Kidney (tissue), 13 donors: ENCODE measurements at regions not wholly inside any gene's neighbourhood (a gene's known extent, or its start where the extent isn't known, plus 50 kb on each side); places are given as distances from the start of the nearest gene placed in this dataset.

Experiments
- DNase-seq, 5 donors: peaks; one replicate each; pipeline ENCODE4 v3.0.0-alpha.2; 2013 to 2020
- FAIRE-seq: peaks from 2 replicates; lab custom pipeline; 2012; peaks lifted over from hg19 to GRCh38; lab: Jason Lieb, UNC
- H3K27ac ChIP-seq, 2 donors: one replicate each; pipeline ENCODE4 v1.7.0; 2013; ENCODE audit warnings: low read depth in 2 of 2, low read length in 2 of 2, inconsistent platforms in 1 of 2
- H3K27me3 ChIP-seq: one replicate; pipeline ENCODE4 v1.7.1; 2013; ENCODE audit warnings: low read length, inconsistent platforms; ENCODE audit not compliant: control insufficient read depth, insufficient read depth
- H3K36me3 ChIP-seq, 3 donors: one replicate each; pipeline versions ENCODE4 v1.7.0 to v1.7.1; 2013; ENCODE audit warnings: low read length in 3 of 3, control low read depth in 1 of 3, inconsistent platforms in 1 of 3; ENCODE audit not compliant: insufficient read depth in 3 of 3, control insufficient read depth in 2 of 3
- H3K4me1 ChIP-seq, 3 donors: one replicate each; pipeline versions ENCODE4 v1.7.0 to v1.7.1; 2013; ENCODE audit warnings: low read length in 3 of 3, inconsistent platforms in 1 of 3, low read depth in 1 of 3; ENCODE audit not compliant: control insufficient read depth in 2 of 3, insufficient read depth in 2 of 3
- H3K4me3 ChIP-seq, 3 donors: one replicate each; pipeline versions ENCODE4 v1.7.0 to v1.8.1; 2013; ENCODE audit warnings: low read length in 3 of 3, control low read depth in 1 of 3, inconsistent platforms in 1 of 3
- H3K9ac ChIP-seq, 3 donors: one replicate each; pipeline versions ENCODE4 v1.7.0 to v1.7.1; 2013; ENCODE audit warnings: low read length in 3 of 3, control low read depth in 1 of 3, inconsistent platforms in 1 of 3
- H3K9me3 ChIP-seq, 3 donors: one replicate each; pipeline versions ENCODE4 v1.7.0 to v1.7.1; 2013; ENCODE audit warnings: low read length in 3 of 3, control low read depth in 1 of 3, inconsistent platforms in 1 of 3; ENCODE audit not compliant: control insufficient read depth in 2 of 3, insufficient read depth in 1 of 3
- intact Hi-C: fragments of 100-400 bp; cut with DNase I; formaldehyde crosslinking; loops from one replicate; pipeline ENCODE4 v1.11.1; 2022
- TF ChIP-seq, protein P1 (sequence below): IDR thresholded peaks from 3 replicates; pipeline ENCODE4 v1.5.1; 2012; ENCODE audit warnings: mild to moderate bottlenecking, moderate library complexity, borderline replicate concordance; ENCODE audit not compliant: insufficient read depth; ENCODE audit errors: extremely low read depth
- donor health status: control.
- donor health status: control.
- donor health status: control.
- donor health status: control.
- donor health status: control.
- donor health status: DM: yes; HTN: yes; CAD: no.
- donor health status: Normal renal cell carcinoma (clear cell type).

DNA sequence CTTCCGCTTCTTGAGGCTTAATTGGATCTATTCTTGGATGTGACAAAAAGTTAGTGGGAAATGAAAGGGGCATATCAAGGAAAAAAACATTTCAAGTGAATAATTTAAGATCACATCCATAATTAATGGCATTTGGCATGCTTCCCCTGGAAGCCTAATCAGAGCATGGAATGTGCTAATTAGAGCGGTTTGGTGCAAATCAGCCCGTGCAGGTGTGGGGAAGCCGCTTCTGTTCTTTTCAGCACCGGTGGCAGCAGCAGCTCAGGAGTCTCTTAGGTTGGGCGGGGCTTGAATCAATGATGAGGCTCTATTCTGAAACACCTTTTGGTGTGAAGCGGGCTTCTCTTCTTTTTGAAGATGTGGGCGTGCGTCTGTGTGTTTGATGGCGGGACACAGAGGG is 301.2 kb downstream of the LRFN2 start:
- Histone ChIP-seq H3K9ac (no peak overlapping the region), H3K4me1 (no peaks in the 10 kb centered on the region), H3K27ac (no peak overlapping the region), H3K4me3 (no peak overlapping the region), H3K36me3 (no peaks in the 10 kb centered on the region), H3K27me3 (no peaks in the 10 kb centered on the region), H3K9me3 (no peaks in the 10 kb centered on the region)
- intact Hi-C loops = no loop called here
- TF ChIP-seq, protein P1, sequence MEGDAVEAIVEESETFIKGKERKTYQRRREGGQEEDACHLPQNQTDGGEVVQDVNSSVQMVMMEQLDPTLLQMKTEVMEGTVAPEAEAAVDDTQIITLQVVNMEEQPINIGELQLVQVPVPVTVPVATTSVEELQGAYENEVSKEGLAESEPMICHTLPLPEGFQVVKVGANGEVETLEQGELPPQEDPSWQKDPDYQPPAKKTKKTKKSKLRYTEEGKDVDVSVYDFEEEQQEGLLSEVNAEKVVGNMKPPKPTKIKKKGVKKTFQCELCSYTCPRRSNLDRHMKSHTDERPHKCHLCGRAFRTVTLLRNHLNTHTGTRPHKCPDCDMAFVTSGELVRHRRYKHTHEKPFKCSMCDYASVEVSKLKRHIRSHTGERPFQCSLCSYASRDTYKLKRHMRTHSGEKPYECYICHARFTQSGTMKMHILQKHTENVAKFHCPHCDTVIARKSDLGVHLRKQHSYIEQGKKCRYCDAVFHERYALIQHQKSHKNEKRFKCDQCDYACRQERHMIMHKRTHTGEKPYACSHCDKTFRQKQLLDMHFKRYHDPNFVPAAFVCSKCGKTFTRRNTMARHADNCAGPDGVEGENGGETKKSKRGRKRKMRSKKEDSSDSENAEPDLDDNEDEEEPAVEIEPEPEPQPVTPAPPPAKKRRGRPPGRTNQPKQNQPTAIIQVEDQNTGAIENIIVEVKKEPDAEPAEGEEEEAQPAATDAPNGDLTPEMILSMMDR = no peak
- no peak for FAIRE-seq
- no peak for DNase-seq

DNA sequence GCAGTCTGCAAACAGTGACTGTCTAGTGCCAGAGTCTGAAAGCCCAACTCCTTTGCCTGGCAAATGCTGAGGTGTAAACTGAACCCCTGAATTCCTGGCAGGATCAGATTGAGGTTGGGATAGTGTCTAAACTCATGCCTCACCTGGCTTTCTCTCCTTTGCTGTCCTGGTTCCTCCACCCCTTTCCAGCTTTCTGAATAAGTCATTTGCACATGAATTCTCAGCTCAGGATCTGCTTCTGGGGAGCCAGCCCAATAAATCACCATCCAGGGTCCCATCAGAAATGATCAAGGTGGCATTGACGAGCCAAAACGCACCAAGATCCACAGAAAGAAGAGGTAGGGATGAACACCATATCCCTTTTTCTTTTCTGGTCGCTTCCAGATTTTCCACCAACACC is 301.6 kb downstream of the LRFN2 start:
- TF ChIP-seq, protein P1 = no peak
- Histone ChIP-seq H3K4me3 (no peak overlapping the region), H3K9me3 (no peaks in the 10 kb centered on the region), H3K4me1 (no peaks in the 10 kb centered on the region), H3K9ac (no peak overlapping the region), H3K36me3 (no peaks in the 10 kb centered on the region), H3K27ac (no peak overlapping the region), H3K27me3 (no peaks in the 10 kb centered on the region)
- FAIRE-seq = no peak
- no peak for DNase-seq
- intact Hi-C loops = no loop called here

DNA sequence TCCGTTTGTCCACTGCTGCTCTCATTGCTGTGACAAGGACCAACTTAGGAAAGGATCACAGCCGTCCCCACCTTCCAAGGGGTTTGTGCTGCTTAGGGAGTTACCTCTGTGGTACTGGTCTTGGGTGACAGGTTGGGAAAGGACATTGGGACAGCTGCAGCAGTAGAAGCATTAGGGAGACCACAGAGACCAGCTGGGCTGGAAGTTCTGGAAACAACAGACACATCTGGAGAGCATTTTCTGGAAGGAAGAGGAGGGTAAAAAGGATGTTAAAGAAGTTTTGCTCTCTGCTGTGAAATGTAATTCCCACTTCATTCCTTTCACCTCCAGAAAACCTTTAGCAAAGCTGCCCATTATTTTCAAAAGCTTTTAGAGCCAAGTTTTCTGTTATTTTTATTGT is 304.2 kb downstream of the LRFN2 start:
- Histone ChIP-seq H3K4me1 (no peaks in the 10 kb centered on the region), H3K9me3 (no peaks in the 10 kb centered on the region), H3K27me3 (no peaks in the 10 kb centered on the region), H3K4me3 (no peak overlapping the region), H3K9ac (no peak overlapping the region), H3K36me3 (no peaks in the 10 kb centered on the region), H3K27ac (no peak overlapping the region)
- FAIRE-seq = no peak
- intact Hi-C loops = no loop called here
- TF ChIP-seq, protein P1 = no peak
- DNase-seq = no peak

DNA sequence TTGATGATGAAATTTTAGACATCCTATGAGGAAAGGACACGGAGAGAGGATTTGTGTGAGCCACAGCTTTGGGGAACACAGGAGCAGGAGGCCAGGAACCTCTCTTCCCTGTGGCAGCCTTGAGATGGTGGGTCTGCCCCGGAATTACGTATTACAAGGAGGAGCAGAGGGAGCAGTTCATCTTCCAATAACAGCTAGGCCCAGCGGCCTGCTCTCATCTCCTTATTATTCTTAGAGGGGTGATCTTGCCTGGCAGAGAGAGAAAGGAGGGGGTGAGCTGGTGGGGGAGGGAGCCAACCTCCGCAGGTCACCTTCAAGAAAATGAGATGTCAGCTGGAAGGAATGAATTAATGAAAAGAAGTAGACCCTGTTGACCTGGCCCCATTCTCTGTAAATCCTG is 305.8 kb downstream of the LRFN2 start:
- Histone ChIP-seq H3K9me3 (no peaks in the 10 kb centered on the region), H3K9ac (no peak overlapping the region), H3K4me3 (no peak overlapping the region), H3K4me1 (peaks cover 0 to 3% (median 0%) of the 10 kb centered on the region in 3 donors), H3K36me3 (no peaks in the 10 kb centered on the region), H3K27ac (no peak overlapping the region), H3K27me3 (no peaks in the 10 kb centered on the region)
- DNase-seq (no peak), FAIRE-seq (no peak)
- TF ChIP-seq, protein P1 = no peak
- intact Hi-C loops = no loop called here
